HCT116 (cell line): ENCODE measurements at regions not wholly inside any gene's neighbourhood (a gene's known extent, or its start where the extent isn't known, plus 50 kb on each side); places are given as distances from the start of the nearest gene placed in this dataset.

Experiments used
- ATAC-seq: fragments of 200-7000 bp; cut with Tn5 transposase; 2 replicates; pipeline ENCODE4 v1.9.1; 2020; ENCODE audit warnings: mild to moderate bottlenecking, moderate library complexity
- BruUV-seq: library from RNA; stranded (reverse); fragments of 400-500 nt; replicated peaks from 2 replicates; lab custom pipeline; 2021; lab: Mats Ljungman, UMichigan
- CTCF ChIA-PET: fragments of 300-600 bp; sonication (Branson Sonifier 250); formaldehyde crosslinking; loops from one replicate; lab custom pipeline; 2021; ENCODE audit warnings: antibody characterized with exemption; lab: Charles Lee
- POLR2A ChIA-PET: fragments of 300-600, 350-600 bp; sonication (Branson Sonifier 250); formaldehyde crosslinking; loops from one replicate; lab custom pipeline; 2021; ENCODE audit warnings: antibody characterized with exemption; lab: Charles Lee
- RAD21 ChIA-PET, 2 experiments: fragments of 300-600 bp; sonication (Branson Sonifier 250); formaldehyde crosslinking; loops; one replicate each; lab custom pipeline; 2023; ENCODE audit warnings: low total read pairs in 2 of 2; ENCODE audit not compliant: uncharacterized antibody in 2 of 2, unreplicated experiment in 2 of 2, low non-redundant PET in 1 of 2; lab: Charles Lee
- DNase-seq: peaks from one replicate; pipeline ENCODE4 v3.0.0-alpha.2; 2010; ENCODE audit warnings: low read depth, low spot score
- H2AFZ ChIP-seq: fragments of 200-600 bp; shearing (Covaris generic), sonication (generic); 2 replicates; pipeline ENCODE4 v1.6.1; 2017; ENCODE audit warnings: low read depth, mixed run types, mixed read lengths, antibody characterized with exemption, low read length; ENCODE audit not compliant: poor library complexity, severe bottlenecking
- H3K27ac ChIP-seq: 2 replicates; pipeline ENCODE4 v1.5.1; 2012; ENCODE audit warnings: low read depth, low read length
- H3K27me3 ChIP-seq: fragments of 200-600 bp; sonication (generic); 2 replicates; pipeline ENCODE4 v1.6.1; 2016; ENCODE audit warnings: mixed run types, low read length, mixed read lengths; ENCODE audit not compliant: insufficient read depth
- H3K36me3 ChIP-seq, 2 experiments: fragments of 200-500 bp in 1 of 2; fragments of 200-600 bp in 1 of 2; sonication (Bioruptor generic) in 1 of 2; sonication (generic) in 1 of 2; 2 replicates each; pipeline versions ENCODE4 v1.5.1 to v1.6.1; 2014 to 2016; ENCODE audit warnings: low read length in 2 of 2, inconsistent platforms in 1 of 2, mixed read lengths in 1 of 2, mixed run types in 1 of 2; ENCODE audit not compliant: insufficient read depth in 2 of 2, control insufficient read depth in 1 of 2
- H3K4me1 ChIP-seq, 2 experiments: fragments of 200-600 bp in 1 of 2; sonication (generic) in 1 of 2; 2 replicates each; pipeline versions ENCODE4 v1.5.1 to v1.6.1; 2012 to 2017; ENCODE audit warnings: low read length in 2 of 2, inconsistent platforms in 1 of 2, mild to moderate bottlenecking in 1 of 2, mixed read lengths in 1 of 2, mixed run types in 1 of 2, moderate library complexity in 1 of 2; ENCODE audit not compliant: insufficient read depth in 2 of 2, control insufficient read depth in 1 of 2
- H3K4me2 ChIP-seq: fragments of 200-600 bp; sonication (generic); 2 replicates; pipeline ENCODE4 v1.6.1; 2017; ENCODE audit warnings: mixed run types, low read length, mixed read lengths
- H3K4me3 ChIP-seq, 2 experiments: fragments of 200-600 bp in 1 of 2; sonication (generic) in 1 of 2; replicated peaks in 1 of 2; 2 replicates each; pipeline ENCODE4 v1.5.1; 2011 to 2016; ENCODE audit warnings: low read length in 2 of 2, control low read depth in 1 of 2, low read depth in 1 of 2, mild to moderate bottlenecking in 1 of 2, mixed read lengths in 1 of 2, mixed run types in 1 of 2
- H3K79me2 ChIP-seq: fragments of 200-600 bp; sonication (generic); 2 replicates; pipeline ENCODE4 v1.6.1; 2017; ENCODE audit warnings: mild to moderate bottlenecking, mixed run types, low read length, moderate library complexity, mixed read lengths; ENCODE audit not compliant: insufficient read depth
- H3K9ac ChIP-seq: fragments of 200-600 bp; sonication (generic); 2 replicates; pipeline ENCODE4 v1.6.1; 2016; ENCODE audit warnings: low read length, mixed read lengths
- H3K9me2 ChIP-seq: fragments of 200-600 bp; sonication (generic), shearing (Covaris generic); 2 replicates; pipeline ENCODE4 v1.6.1; 2017; ENCODE audit warnings: mixed run types, mild to moderate bottlenecking, moderate library complexity; ENCODE audit not compliant: insufficient read depth
- H3K9me3 ChIP-seq, 2 experiments: fragments of 200-500 bp in 1 of 2; fragments of 200-600 bp in 1 of 2; sonication (Bioruptor generic) in 1 of 2; sonication (generic) in 1 of 2; 2 replicates each; pipeline ENCODE4 v1.6.1; 2014 to 2017; ENCODE audit warnings: low read length in 2 of 2, mixed read lengths in 2 of 2, inconsistent platforms in 1 of 2, low read depth in 1 of 2, mild to moderate bottlenecking in 1 of 2, mixed run types in 1 of 2, moderate library complexity in 1 of 2; ENCODE audit not compliant: control insufficient read depth in 1 of 2, insufficient read depth in 1 of 2
- H4K20me1 ChIP-seq: fragments of 200-600 bp; sonication (generic), shearing (Covaris generic); 2 replicates; pipeline ENCODE4 v1.6.1; 2017; ENCODE audit warnings: mixed run types, mild to moderate bottlenecking, moderate library complexity; ENCODE audit not compliant: insufficient read depth
- CBX3 ChIP-seq: IDR thresholded peaks from 2 replicates; pipeline ENCODE4 v1.6.1; 2012; ENCODE audit warnings: low read depth
- EGR1 ChIP-seq: IDR thresholded peaks from 2 replicates; pipeline ENCODE4 v1.6.1; 2012; ENCODE audit warnings: low read depth
- ELF1 ChIP-seq: IDR thresholded peaks from 2 replicates; pipeline ENCODE4 v1.6.1; 2012; ENCODE audit warnings: low read depth, borderline replicate concordance
- EZH2 ChIP-seq: fragments of 200-600 bp; sonication (generic); IDR thresholded peaks from 2 replicates; pipeline ENCODE4 v1.6.1; 2017; ENCODE audit warnings: antibody characterized with exemption, mixed run types
- JUND ChIP-seq: IDR thresholded peaks from 2 replicates; pipeline ENCODE4 v1.6.1; 2012
- POLR2A ChIP-seq: IDR thresholded peaks from 2 replicates; pipeline ENCODE4 v1.7.0; 2011; ENCODE audit warnings: borderline replicate concordance; ENCODE audit not compliant: insufficient read depth, insufficient read length; ENCODE audit errors: extremely low read depth
- POLR2AphosphoS5 ChIP-seq: IDR thresholded peaks from 2 replicates; pipeline ENCODE4 v1.6.1; 2011; ENCODE audit warnings: mild to moderate bottlenecking, low read depth, low read length, moderate library complexity
- RAD21 ChIP-seq: IDR thresholded peaks from 2 replicates; pipeline ENCODE4 v1.6.1; 2012; ENCODE audit warnings: low read depth, mild to moderate bottlenecking
- SRF ChIP-seq: IDR thresholded peaks from 2 replicates; pipeline ENCODE4 v1.6.1; 2012; ENCODE audit warnings: low read depth
- YY1 ChIP-seq: IDR thresholded peaks from 2 replicates; pipeline ENCODE4 v1.6.1; 2011; ENCODE audit warnings: low read length, low read depth, moderate library complexity, mild to moderate bottlenecking; ENCODE audit not compliant: insufficient replicate concordance; ENCODE audit errors: extremely low read depth
- ZFX ChIP-seq: fragments of 450-650 bp; IDR thresholded peaks from 2 replicates; pipeline ENCODE4 v1.6.1; 2017
- ZNF274 ChIP-seq: fragments of 200-500 bp; sonication (Bioruptor generic); IDR thresholded peaks from 2 replicates; pipeline ENCODE4 v1.6.1; 2014; ENCODE audit warnings: mild to moderate bottlenecking, low read depth, low read length, inconsistent platforms
- intact Hi-C: fragments of 100-400 bp; cut with micrococcal nuclease; formaldehyde crosslinking; loops from 2 replicates; pipeline ENCODE4 v1.10.0; 2022
- TF ChIP-seq, protein P1 (sequence below): IDR thresholded peaks from 2 replicates; pipeline ENCODE4 v1.6.1; 2012
- TF ChIP-seq, protein P2 (sequence below): IDR thresholded peaks from 2 replicates; pipeline ENCODE4 v1.6.1; 2011; ENCODE audit warnings: mild to moderate bottlenecking, low read length, moderate library complexity; ENCODE audit not compliant: insufficient replicate concordance; ENCODE audit errors: extremely low read depth
- TF ChIP-seq, protein P3 (sequence below): IDR thresholded peaks from 2 replicates; pipeline ENCODE4 v1.6.1; 2012
- TF ChIP-seq, protein P4 (sequence below): IDR thresholded peaks from 2 replicates; pipeline ENCODE4 v1.6.1; 2012; ENCODE audit warnings: low read depth

DNA sequence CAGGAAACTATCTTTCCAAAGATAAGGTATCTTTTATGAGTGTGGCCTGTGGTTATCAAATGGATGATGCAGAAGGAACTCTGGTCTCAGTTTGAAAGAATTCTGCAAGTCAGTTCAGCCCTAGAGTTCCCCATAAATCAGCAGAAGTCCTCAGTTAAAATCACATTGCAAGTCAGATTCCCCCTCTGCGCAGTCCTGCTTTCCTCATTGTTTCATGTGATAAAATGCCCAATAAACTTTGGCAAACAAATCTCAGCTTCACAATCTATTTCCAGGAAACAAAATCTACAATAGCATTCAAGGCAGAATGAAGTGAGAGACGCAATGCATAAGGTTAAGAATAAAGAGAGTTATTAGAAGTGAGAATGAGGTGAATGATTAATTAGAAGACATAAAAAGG, 216.3 kb upstream of the KLHL1 start:
- Histone ChIP-seq H3K9ac (no peak overlapping the region), H3K36me3 (no peaks in the 10 kb centered on the region), H3K27me3 (no peaks in the 10 kb centered on the region), H3K9me3 (no peaks in the 10 kb centered on the region), H3K4me3 (no peak overlapping the region), H2AFZ (no peak overlapping the region), H3K27ac (no peak overlapping the region), H3K4me2 (no peak overlapping the region), H3K4me1 (no peaks in the 10 kb centered on the region), H3K9me2 (no peaks in the 10 kb centered on the region), H3K79me2 (no peaks in the 10 kb centered on the region), H4K20me1 (no peaks in the 10 kb centered on the region)
- DNase-seq = no peak
- ChIA-PET POLR2A (no interaction called here), RAD21 (no interaction called here), CTCF (no interaction called here)
- ATAC-seq = no peak
- intact Hi-C loops = no loop called here
- no TSS peak for BruUV-seq
- TF ChIP-seq EGR1 (no peak), ZNF274 (no peak), JUND (no peak), EZH2 (no peak), ZFX (no peak)
- TF ChIP-seq, protein P1, sequence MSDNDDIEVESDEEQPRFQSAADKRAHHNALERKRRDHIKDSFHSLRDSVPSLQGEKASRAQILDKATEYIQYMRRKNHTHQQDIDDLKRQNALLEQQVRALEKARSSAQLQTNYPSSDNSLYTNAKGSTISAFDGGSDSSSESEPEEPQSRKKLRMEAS = no peak
- TF ChIP-seq, protein P2, sequence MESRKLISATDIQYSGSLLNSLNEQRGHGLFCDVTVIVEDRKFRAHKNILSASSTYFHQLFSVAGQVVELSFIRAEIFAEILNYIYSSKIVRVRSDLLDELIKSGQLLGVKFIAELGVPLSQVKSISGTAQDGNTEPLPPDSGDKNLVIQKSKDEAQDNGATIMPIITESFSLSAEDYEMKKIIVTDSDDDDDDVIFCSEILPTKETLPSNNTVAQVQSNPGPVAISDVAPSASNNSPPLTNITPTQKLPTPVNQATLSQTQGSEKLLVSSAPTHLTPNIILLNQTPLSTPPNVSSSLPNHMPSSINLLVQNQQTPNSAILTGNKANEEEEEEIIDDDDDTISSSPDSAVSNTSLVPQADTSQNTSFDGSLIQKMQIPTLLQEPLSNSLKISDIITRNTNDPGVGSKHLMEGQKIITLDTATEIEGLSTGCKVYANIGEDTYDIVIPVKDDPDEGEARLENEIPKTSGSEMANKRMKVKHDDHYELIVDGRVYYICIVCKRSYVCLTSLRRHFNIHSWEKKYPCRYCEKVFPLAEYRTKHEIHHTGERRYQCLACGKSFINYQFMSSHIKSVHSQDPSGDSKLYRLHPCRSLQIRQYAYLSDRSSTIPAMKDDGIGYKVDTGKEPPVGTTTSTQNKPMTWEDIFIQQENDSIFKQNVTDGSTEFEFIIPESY = no peak

DNA sequence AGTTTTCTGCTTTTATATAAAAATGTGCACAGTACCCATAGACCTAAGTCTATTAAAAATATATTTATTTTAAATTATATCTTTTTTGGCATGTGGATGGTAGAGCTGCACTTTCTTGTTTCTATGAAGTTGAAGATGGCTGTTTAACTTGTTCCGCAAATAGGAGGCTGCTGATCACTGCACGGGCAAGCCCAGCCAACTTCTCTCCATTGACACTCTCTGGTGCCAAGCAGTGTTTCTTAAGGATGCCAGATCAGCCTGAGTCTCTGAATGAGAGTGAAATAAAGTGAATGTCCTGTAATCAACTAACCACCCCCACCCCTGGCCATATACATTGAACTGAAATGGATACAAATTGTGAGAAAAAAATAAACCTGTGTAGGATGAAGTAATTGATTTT, 202.9 kb upstream of the KLHL1 start:
- Histone ChIP-seq H4K20me1 (no peaks in the 10 kb centered on the region), H3K9me2 (no peaks in the 10 kb centered on the region), H3K4me1 (no peaks in the 10 kb centered on the region), H3K27me3 (no peaks in the 10 kb centered on the region), H3K9ac (no peak overlapping the region), H3K27ac (no peak overlapping the region), H3K36me3 (no peaks in the 10 kb centered on the region), H3K4me2 (no peak overlapping the region), H2AFZ (no peak overlapping the region), H3K4me3 (no peak overlapping the region), H3K9me3 (no peaks in the 10 kb centered on the region), H3K79me2 (no peaks in the 10 kb centered on the region)
- ChIA-PET CTCF (interaction anchor here (2.8 kb wide), 1 partner anchor 213 kb away, joined by 7 read pairs; no protein-coding TSS in a partner anchor), RAD21 (no interaction called here), POLR2A (no interaction called here)
- ATAC-seq (no peak), DNase-seq (no peak)
- BruUV-seq = no TSS peak
- intact Hi-C loops = no loop called here
- TF ChIP-seq, protein P3, sequence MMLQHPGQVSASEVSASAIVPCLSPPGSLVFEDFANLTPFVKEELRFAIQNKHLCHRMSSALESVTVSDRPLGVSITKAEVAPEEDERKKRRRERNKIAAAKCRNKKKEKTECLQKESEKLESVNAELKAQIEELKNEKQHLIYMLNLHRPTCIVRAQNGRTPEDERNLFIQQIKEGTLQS = no peak
- TF ChIP-seq JUND (no peak), CBX3 (no peak), SRF (no peak), ELF1 (no peak), ZNF274 (no peak), EZH2 (no peak), POLR2A (no peak), YY1 (no peak), RAD21 (no peak), EGR1 (no peak), POLR2AphosphoS5 (no peak), ZFX (no peak)
- TF ChIP-seq, protein P4, sequence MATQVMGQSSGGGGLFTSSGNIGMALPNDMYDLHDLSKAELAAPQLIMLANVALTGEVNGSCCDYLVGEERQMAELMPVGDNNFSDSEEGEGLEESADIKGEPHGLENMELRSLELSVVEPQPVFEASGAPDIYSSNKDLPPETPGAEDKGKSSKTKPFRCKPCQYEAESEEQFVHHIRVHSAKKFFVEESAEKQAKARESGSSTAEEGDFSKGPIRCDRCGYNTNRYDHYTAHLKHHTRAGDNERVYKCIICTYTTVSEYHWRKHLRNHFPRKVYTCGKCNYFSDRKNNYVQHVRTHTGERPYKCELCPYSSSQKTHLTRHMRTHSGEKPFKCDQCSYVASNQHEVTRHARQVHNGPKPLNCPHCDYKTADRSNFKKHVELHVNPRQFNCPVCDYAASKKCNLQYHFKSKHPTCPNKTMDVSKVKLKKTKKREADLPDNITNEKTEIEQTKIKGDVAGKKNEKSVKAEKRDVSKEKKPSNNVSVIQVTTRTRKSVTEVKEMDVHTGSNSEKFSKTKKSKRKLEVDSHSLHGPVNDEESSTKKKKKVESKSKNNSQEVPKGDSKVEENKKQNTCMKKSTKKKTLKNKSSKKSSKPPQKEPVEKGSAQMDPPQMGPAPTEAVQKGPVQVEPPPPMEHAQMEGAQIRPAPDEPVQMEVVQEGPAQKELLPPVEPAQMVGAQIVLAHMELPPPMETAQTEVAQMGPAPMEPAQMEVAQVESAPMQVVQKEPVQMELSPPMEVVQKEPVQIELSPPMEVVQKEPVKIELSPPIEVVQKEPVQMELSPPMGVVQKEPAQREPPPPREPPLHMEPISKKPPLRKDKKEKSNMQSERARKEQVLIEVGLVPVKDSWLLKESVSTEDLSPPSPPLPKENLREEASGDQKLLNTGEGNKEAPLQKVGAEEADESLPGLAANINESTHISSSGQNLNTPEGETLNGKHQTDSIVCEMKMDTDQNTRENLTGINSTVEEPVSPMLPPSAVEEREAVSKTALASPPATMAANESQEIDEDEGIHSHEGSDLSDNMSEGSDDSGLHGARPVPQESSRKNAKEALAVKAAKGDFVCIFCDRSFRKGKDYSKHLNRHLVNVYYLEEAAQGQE = no peak
